ENCODE measurements at regions not wholly inside any gene's neighbourhood (a gene's known extent, or its start where the extent isn't known, plus 50 kb on each side); places are given as distances from the start of the nearest gene placed in this dataset.
A peak's percentile ranks its signal among the peaks of the same experiment; 100 is the strongest.
"Not testable (repeated sequence)": the region's sequence is repeated elsewhere in the genome, so short reads cannot be mapped to it uniquely, and the experiment has no call there.

GRCh38 chr2:39995005-39995737 is 216.1 kb upstream of the THUMPD2 start:
- DNase-seq: no peak

- DNase-seq: no peak
Measured at GRCh38 chr2:39994151-39994550, 215.1 kb upstream of the THUMPD2 start.

- DNase-seq: no peak
Measured at GRCh38 chr2:39991298-39991697, 212.2 kb upstream of the THUMPD2 start.

GRCh38 chr2:39990335-39990900 is 211.4 kb upstream of the THUMPD2 start:
- no peak for DNase-seq

DNA sequence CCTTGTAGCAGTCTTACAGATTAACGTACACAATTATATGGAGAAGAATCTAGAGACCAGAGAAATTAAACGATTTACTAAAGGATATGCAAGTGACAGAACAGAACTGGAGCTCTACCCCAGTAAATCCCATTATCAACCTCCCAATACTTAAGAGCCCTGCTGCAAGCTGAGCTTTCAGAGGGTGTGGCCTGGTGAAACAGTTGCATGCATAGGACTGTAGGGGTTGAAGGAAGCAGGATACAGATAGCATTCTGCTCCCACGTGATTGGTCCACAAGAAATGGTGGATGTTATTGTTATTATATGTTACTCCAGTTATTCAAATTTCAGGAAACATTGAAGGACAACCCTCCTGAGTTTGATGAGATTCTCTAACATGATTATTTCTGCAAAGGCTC is 210.8 kb upstream of the THUMPD2 start:
- no peak for DNase-seq

GRCh38 chr2:39981883-39982311 is 202.8 kb upstream of the THUMPD2 start:
- no peak for DNase-seq

GRCh38 chr2:39975476-39976020 is 196.5 kb upstream of the THUMPD2 start:
- no peak for DNase-seq

- no peak for DNase-seq
Measured at GRCh38 chr2:39968037-39968436, 189.0 kb upstream of the THUMPD2 start.

- DNase-seq: not testable (repeated sequence)
Measured at GRCh38 chr2:39960681-39961080, 181.6 kb upstream of the THUMPD2 start.

DNA sequence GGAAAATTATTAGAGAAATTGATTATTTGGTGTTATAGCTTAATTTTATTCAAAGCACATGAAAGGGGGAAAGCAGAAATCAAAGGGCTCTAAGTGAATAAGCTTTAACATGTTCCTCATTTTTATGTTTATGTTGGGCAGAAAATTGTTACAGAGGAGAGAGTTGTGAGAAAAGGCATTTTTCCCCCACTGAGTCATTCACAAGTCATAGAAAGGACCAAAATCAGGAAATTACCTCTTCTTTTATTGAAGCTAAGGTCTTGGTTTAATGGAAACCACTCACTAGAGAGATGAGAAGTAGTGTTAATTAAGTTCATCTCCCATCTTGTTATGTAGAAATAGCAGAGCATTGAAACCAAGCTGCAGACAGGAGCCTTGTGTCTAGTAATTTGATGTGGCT is 175.3 kb upstream of the THUMPD2 start:
- DNase-seq: no peak

GRCh38 chr2:39949131-39949530 is 170.1 kb upstream of the THUMPD2 start:
- no peak for DNase-seq

GRCh38 chr2:39948016-39948719 is 169.1 kb upstream of the THUMPD2 start:
- DNase-seq: no peak

GRCh38 chr2:39947294-39948015 is 168.4 kb upstream of the THUMPD2 start:
- DNase-seq: peak; percentile 7

DNA sequence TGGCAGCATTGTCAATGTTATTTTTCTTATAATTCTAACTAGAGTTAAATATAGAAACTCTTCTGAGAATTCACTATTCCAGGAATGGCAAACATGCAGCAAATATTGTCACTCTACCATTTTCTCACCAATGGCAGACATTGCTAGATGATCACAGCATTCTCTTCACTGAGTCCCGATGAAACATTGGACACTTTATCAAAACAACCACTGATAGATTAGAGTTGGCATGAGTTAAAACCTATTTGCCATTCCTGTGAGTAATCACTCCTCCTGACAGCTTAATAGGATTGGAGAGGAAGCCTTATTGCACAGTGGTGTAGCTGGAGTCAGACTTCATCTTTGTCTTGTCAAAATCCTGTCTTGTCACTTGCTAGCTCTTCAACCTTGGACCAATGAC is 163.9 kb upstream of the THUMPD2 start:
- DNase-seq: no peak

GRCh38 chr2:39938035-39938835 is 159.2 kb upstream of the THUMPD2 start:
- DNase-seq: no peak

- no peak for DNase-seq
Measured at GRCh38 chr2:39937621-39938020, 158.6 kb upstream of the THUMPD2 start.

DNA sequence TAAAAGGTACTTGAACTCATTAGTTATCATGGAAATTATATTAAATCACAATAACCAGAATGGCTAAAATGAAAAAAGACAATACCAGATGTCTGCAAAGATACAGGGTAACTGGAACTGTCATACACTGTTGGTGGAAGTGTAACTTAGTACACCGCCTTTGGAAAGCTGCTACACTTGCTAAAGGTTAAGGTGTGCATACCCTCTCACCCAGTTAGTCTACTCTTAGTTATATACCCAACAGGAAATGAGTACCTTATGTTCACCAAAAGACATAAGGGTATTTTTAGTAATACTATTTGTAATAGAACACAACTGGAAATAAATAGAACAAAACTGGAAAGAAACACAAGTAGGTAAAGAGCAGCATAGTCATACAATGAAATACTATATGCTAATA is 155.8 kb upstream of the THUMPD2 start:
- no peak for DNase-seq

- no peak for DNase-seq
Measured at GRCh38 chr2:39933196-39933595, 154.1 kb upstream of the THUMPD2 start.

- DNase-seq: no peak
Measured at GRCh38 chr2:39932198-39932597, 153.1 kb upstream of the THUMPD2 start.

GRCh38 chr2:39930175-39930917 is 151.3 kb upstream of the THUMPD2 start:
- no peak for DNase-seq

DNA sequence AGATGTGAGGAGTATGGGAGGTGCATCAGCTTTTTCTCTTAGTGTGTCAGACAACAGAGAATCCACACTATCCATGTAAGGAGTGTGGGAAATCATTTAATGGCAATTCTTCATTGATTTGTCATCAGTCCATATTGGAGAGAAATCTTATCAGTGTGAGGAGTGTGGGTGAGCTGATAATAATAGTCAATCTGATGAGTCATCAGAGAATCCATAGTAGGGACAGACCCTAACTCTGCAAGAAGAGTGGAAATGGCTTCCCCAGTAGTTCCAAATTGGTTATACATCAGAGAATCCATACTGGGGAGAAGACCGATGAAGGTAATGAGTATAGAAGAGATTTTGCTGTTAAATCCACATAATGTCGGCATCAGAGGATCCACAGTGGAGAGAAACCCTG is 150.5 kb upstream of the THUMPD2 start:
- DNase-seq: no peak

DNA sequence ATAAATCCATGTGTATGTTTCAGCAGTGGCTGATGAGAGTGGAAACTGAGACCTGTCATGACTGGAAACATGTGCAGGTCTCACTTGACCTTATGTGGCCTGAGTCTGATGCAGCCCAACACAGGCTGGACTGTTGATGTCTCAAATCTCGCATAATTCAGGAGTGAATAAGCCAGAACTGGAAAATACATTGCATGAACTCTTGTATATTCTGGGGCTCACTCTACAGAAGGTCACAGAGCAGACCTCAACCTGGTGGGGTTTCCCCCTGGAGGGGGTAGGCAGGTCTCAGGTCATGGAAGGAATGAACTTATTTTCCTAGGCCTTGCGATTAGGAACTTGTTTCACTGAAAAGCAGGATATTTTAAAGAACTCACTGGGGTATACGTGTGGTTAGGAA is 146.3 kb upstream of the THUMPD2 start:
- DNase-seq: no peak

Measured in NCI-H524 treated with DMSO at 0.1 percent for 48 hours (cell line).